IMR-90 (cell line): ENCODE measurements at regions not wholly inside any gene's neighbourhood (a gene's known extent, or its start where the extent isn't known, plus 50 kb on each side); places are given as distances from the start of the nearest gene placed in this dataset.

ENCODE experiments used
- ATAC-seq: fragments of 200-7000 bp; cut with Tn5 transposase; 2 replicates; pipeline ENCODE4 v1.9.1; 2020; ENCODE audit warnings: low read depth, mild to moderate bottlenecking, moderate library complexity
- BruUV-seq: library from RNA; stranded (reverse); fragments of 400-500 nt; replicated peaks from 2 replicates; lab custom pipeline; 2021; lab: Mats Ljungman, UMichigan
- CTCF ChIA-PET: fragments of 300-600 bp; formaldehyde crosslinking; extraction: SDS; loops from one replicate; lab custom pipeline; 2021; ENCODE audit warnings: antibody characterized with exemption; lab: Yijun Ruan, JAX
- POLR2A ChIA-PET: fragments of 300-600 bp; sonication (Branson Sonifier 250); formaldehyde crosslinking; loops from one replicate; lab custom pipeline; 2022; ENCODE audit warnings: antibody characterized with exemption; ENCODE audit not compliant: unreplicated experiment; lab: Charles Lee
- DNase-seq: peaks from one replicate; pipeline ENCODE4 v3.0.0; 2013
- H2AFZ ChIP-seq: replicated peaks from 2 replicates; pipeline ENCODE3; 2013; ENCODE audit warnings: low read length, mild to moderate bottlenecking; ENCODE audit not compliant: poor library complexity
- H2AK5ac ChIP-seq: 2 replicates; pipeline ENCODE4 v1.6.1; 2013; ENCODE audit warnings: low read depth, low read length, inconsistent platforms
- H2AK9ac ChIP-seq: replicated peaks from 2 replicates; pipeline ENCODE3; 2013; ENCODE audit warnings: mild to moderate bottlenecking, low read depth, low read length, moderate library complexity; ENCODE audit not compliant: poor library complexity
- H2BK120ac ChIP-seq: 2 replicates; pipeline ENCODE4 v1.6.1; 2013; ENCODE audit warnings: low read depth, low read length, inconsistent platforms
- H2BK15ac ChIP-seq: 3 replicates; pipeline ENCODE4 v1.6.1; 2013; ENCODE audit warnings: low read depth, low read length, inconsistent platforms
- H2BK20ac ChIP-seq: 2 replicates; pipeline ENCODE4 v1.6.1; 2013; ENCODE audit warnings: low read depth, mild to moderate bottlenecking, inconsistent platforms, low read length, moderate library complexity
- H2BK5ac ChIP-seq: 2 replicates; pipeline ENCODE4 v1.6.1; 2013; ENCODE audit warnings: mild to moderate bottlenecking, low read depth, low read length, inconsistent platforms; ENCODE audit not compliant: poor library complexity, severe bottlenecking
- H3K14ac ChIP-seq: replicated peaks from 2 replicates; pipeline ENCODE4 v1.6.1; 2013; ENCODE audit warnings: low read depth, low read length, inconsistent platforms
- H3K18ac ChIP-seq: 2 replicates; pipeline ENCODE4 v1.6.1; 2013; ENCODE audit warnings: low read depth, low read length, control low read depth
- H3K23ac ChIP-seq: 2 replicates; pipeline ENCODE4 v1.6.1; 2013; ENCODE audit warnings: low read depth, low read length, inconsistent platforms
- H3K27ac ChIP-seq: 2 replicates; pipeline ENCODE4 v1.5.1; 2013; ENCODE audit warnings: mild to moderate bottlenecking, control low read depth, low read length; ENCODE audit not compliant: insufficient read depth
- H3K27me3 ChIP-seq: 2 replicates; pipeline ENCODE4 v1.6.1; 2013; ENCODE audit warnings: low read length; ENCODE audit not compliant: control insufficient read depth, insufficient read depth
- H3K36me3 ChIP-seq: 2 replicates; pipeline ENCODE4 v1.6.1; 2013; ENCODE audit warnings: low read length, mixed read lengths; ENCODE audit not compliant: control insufficient read depth, insufficient read depth
- H3K4ac ChIP-seq: 2 replicates; pipeline ENCODE4 v1.6.1; 2013; ENCODE audit warnings: low read depth, low read length, inconsistent platforms
- H3K4me1 ChIP-seq: 2 replicates; pipeline ENCODE4 v1.6.1; 2013; ENCODE audit warnings: low read length, mixed read lengths; ENCODE audit not compliant: control insufficient read depth, insufficient read depth
- H3K4me2 ChIP-seq: 2 replicates; pipeline ENCODE4 v1.6.1; 2013; ENCODE audit warnings: low read depth, mild to moderate bottlenecking, control low read depth, low read length, moderate library complexity
- H3K4me3 ChIP-seq: 2 replicates; pipeline ENCODE4 v1.5.1; 2013; ENCODE audit warnings: low read depth, mild to moderate bottlenecking, control low read depth, low read length, moderate library complexity; ENCODE audit not compliant: insufficient read depth
- H3K56ac ChIP-seq: 2 replicates; pipeline ENCODE4 v1.6.1; 2013; ENCODE audit warnings: low read length, inconsistent platforms; ENCODE audit not compliant: insufficient read depth; ENCODE audit errors: extremely low read depth
- H3K79me1 ChIP-seq, 2 experiments: 2 replicates each; pipeline ENCODE4 v1.6.1; 2013; ENCODE audit warnings: low read length in 2 of 2, inconsistent platforms in 1 of 2, low read depth in 1 of 2
- H3K9ac ChIP-seq: 2 replicates; pipeline ENCODE4 v1.6.1; 2013; ENCODE audit warnings: low read depth, low read length, control low read depth
- H3K9me1 ChIP-seq: 2 replicates; pipeline ENCODE4 v1.6.1; 2013; ENCODE audit warnings: low read length, inconsistent platforms; ENCODE audit not compliant: insufficient read depth
- H3K9me3 ChIP-seq: 2 replicates; pipeline ENCODE4 v1.6.1; 2013; ENCODE audit warnings: low read length; ENCODE audit not compliant: control insufficient read depth, insufficient read depth
- H4K20me1 ChIP-seq: 2 replicates; pipeline ENCODE4 v1.6.1; 2013; ENCODE audit warnings: low read length, inconsistent platforms; ENCODE audit not compliant: insufficient read depth
- H4K5ac ChIP-seq: 2 replicates; pipeline ENCODE4 v1.6.1; 2013; ENCODE audit warnings: mild to moderate bottlenecking, low read depth, low read length, control low read depth
- H4K8ac ChIP-seq, 2 experiments: 2 replicates each; pipeline ENCODE4 v1.6.1; 2013; ENCODE audit warnings: low read depth in 2 of 2, low read length in 2 of 2, control low read depth in 1 of 2, inconsistent platforms in 1 of 2
- H4K91ac ChIP-seq: 2 replicates; pipeline ENCODE4 v1.6.1; 2013; ENCODE audit warnings: low read depth, low read length, inconsistent platforms; ENCODE audit not compliant: insufficient read depth
- CEBPB ChIP-seq: IDR thresholded peaks from 2 replicates; pipeline ENCODE4 v1.6.1; 2012; ENCODE audit warnings: low read depth, low read length, improper control_type of control experiment
- MAZ ChIP-seq: IDR thresholded peaks from 2 replicates; pipeline ENCODE4 v1.6.1; 2012; ENCODE audit warnings: low read depth, mild to moderate bottlenecking, low read length, improper control_type of control experiment, moderate library complexity, borderline replicate concordance
- NFE2L2 ChIP-seq: fragments of 150-350 bp; IDR thresholded peaks from 2 replicates; pipeline ENCODE4 v1.6.1; 2016; ENCODE audit warnings: low read depth, mild to moderate bottlenecking, low read length
- RCOR1 ChIP-seq: IDR thresholded peaks from 2 replicates; pipeline ENCODE4 v1.6.1; 2012; ENCODE audit warnings: mild to moderate bottlenecking, low read length, improper control_type of control experiment; ENCODE audit not compliant: insufficient replicate concordance
- SMC3 ChIP-seq: fragments of 150-350 bp; IDR thresholded peaks from 2 replicates; pipeline ENCODE4 v1.6.1; 2016; ENCODE audit warnings: low read depth, mild to moderate bottlenecking, antibody characterized with exemption, low read length, moderate library complexity
- WGBS, 2 experiments: methylation state at CpG; one replicate each; pipeline versions ENCODE4 v1.1.5 to v1.1.7; 2013; ENCODE audit warnings: missing lambda C conversion rate in 2 of 2; ENCODE audit not compliant: insufficient read length in 1 of 2; ENCODE audit errors: extremely low coverage in 2 of 2; 5-methylcytosine and 5-hydroxymethylcytosine counted together
- dilution Hi-C: fragments of 300-500 bp; cut with HindIII; formaldehyde crosslinking; loops from one replicate; pipeline ENCODE4 v1.14.3; 2018; ENCODE audit warnings: low sequenced_read_pairs; ENCODE audit not compliant: unreplicated experiment
- in situ Hi-C: fragments of 300-500 bp; cut with MboI; formaldehyde crosslinking; loops from 3 replicates; pipeline ENCODE4 v1.14.3; 2019; ENCODE audit warnings: low sequenced_read_pairs, inconsistent platforms, mixed read lengths
- intact Hi-C: fragments of 100-400 bp; cut with micrococcal nuclease; formaldehyde crosslinking; loops from 2 replicates; pipeline ENCODE4 v1.10.0; 2022
- TF ChIP-seq, protein P1 (sequence below): conservative IDR thresholded peaks from 2 replicates; pipeline ENCODE4 v1.5.1; 2012; ENCODE audit warnings: mild to moderate bottlenecking, low read depth, low read length, improper control_type of control experiment
- TF ChIP-seq, protein P2 (sequence below): fragments of 150-350 bp; IDR thresholded peaks from 2 replicates; pipeline ENCODE4 v1.6.1; 2017; ENCODE audit warnings: mild to moderate bottlenecking, antibody characterized with exemption, low read length, low read depth

DNA sequence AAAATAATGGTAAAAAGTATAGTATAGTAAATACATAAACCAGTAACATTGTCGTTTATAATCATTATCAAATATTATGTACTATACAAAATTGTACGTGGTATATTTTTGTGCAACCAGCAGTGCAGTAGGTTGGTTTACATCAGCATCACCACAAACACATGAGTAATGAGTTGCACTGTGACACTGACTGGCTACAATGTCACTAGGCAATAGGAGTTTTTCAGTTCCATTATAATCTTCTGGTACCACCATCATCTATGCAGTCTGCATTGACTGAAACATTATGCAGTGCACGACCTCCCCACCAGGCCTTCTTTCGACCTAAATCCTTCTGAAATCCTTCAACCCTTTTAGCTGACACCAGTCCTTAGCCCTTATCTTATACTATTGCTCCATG is 105.8 kb downstream of the SREK1 start:
- peaks cover 7% of the 10 kb centered on the region for H3K27me3 ChIP-seq
- no peak overlapping the region for H3K4me3 ChIP-seq
- no peak for TF ChIP-seq SMC3
- TF ChIP-seq RCOR1, result no peak
- TF ChIP-seq NFE2L2, result no peak
- TF ChIP-seq, protein P1, sequence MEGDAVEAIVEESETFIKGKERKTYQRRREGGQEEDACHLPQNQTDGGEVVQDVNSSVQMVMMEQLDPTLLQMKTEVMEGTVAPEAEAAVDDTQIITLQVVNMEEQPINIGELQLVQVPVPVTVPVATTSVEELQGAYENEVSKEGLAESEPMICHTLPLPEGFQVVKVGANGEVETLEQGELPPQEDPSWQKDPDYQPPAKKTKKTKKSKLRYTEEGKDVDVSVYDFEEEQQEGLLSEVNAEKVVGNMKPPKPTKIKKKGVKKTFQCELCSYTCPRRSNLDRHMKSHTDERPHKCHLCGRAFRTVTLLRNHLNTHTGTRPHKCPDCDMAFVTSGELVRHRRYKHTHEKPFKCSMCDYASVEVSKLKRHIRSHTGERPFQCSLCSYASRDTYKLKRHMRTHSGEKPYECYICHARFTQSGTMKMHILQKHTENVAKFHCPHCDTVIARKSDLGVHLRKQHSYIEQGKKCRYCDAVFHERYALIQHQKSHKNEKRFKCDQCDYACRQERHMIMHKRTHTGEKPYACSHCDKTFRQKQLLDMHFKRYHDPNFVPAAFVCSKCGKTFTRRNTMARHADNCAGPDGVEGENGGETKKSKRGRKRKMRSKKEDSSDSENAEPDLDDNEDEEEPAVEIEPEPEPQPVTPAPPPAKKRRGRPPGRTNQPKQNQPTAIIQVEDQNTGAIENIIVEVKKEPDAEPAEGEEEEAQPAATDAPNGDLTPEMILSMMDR, result no peak
- TF ChIP-seq, protein P2, sequence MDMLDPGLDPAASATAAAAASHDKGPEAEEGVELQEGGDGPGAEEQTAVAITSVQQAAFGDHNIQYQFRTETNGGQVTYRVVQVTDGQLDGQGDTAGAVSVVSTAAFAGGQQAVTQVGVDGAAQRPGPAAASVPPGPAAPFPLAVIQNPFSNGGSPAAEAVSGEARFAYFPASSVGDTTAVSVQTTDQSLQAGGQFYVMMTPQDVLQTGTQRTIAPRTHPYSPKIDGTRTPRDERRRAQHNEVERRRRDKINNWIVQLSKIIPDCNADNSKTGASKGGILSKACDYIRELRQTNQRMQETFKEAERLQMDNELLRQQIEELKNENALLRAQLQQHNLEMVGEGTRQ, result no peak
- TF ChIP-seq CEBPB, result no peak
- no peak for TF ChIP-seq MAZ
- no peak overlapping the region for H4K5ac ChIP-seq
- H4K20me1 ChIP-seq, result no peaks in the 10 kb centered on the region
- H3K4me2 ChIP-seq, result no peak overlapping the region
- H3K4ac ChIP-seq, result no peak overlapping the region
- no peak overlapping the region for H3K14ac ChIP-seq
- no peak overlapping the region for H3K18ac ChIP-seq
- no TSS peak for BruUV-seq
- no peak overlapping the region for H2AK9ac ChIP-seq
- H3K23ac ChIP-seq, result no peak overlapping the region
- no peak overlapping the region for H2AFZ ChIP-seq
- no peak overlapping the region for H3K56ac ChIP-seq
- H3K27ac ChIP-seq, result no peak overlapping the region
- ATAC-seq (no peak), DNase-seq (no peak)
- H4K91ac ChIP-seq, result no peak overlapping the region
- ChIA-PET POLR2A (interaction anchor here (0.5 kb wide), 1 partner anchor 755 kb away, joined by 3 read pairs; no protein-coding TSS in a partner anchor), CTCF (no interaction called here)
- no peaks in the 10 kb centered on the region; the same call in 1 of the 2 replicates for H3K9me1 ChIP-seq
- H2BK20ac ChIP-seq, result no peak overlapping the region
- H2BK120ac ChIP-seq, result no peak overlapping the region
- dilution Hi-C loops, result no loop called here
- H2BK15ac ChIP-seq, result no peak overlapping the region
- no peaks in the 10 kb centered on the region for H3K9me3 ChIP-seq
- WGBS, 2 experiments, result 55% methylated on average over 2 of the region's 4 CpGs; no CpG with 5 or more reads in 1 of the 2 experiments
- in situ Hi-C loops, result no loop called here
- peaks cover 6% of the 10 kb centered on the region for H3K4me1 ChIP-seq
- intact Hi-C loops, result no loop called here
- no peak overlapping the region for H2AK5ac ChIP-seq
- H4K8ac ChIP-seq, result no peak overlapping the region
- H3K36me3 ChIP-seq, result no peaks in the 10 kb centered on the region
- no peaks in the 10 kb centered on the region for H3K79me1 ChIP-seq
- H3K9ac ChIP-seq, result no peak overlapping the region
- H2BK5ac ChIP-seq, result no peak overlapping the region
